Keratinocyte (primary cell): ENCODE measurements at regions not wholly inside any gene's neighbourhood (a gene's known extent, or its start where the extent isn't known, plus 50 kb on each side); places are given as distances from the start of the nearest gene placed in this dataset.

Source experiments
- EZH2 ChIP-seq: IDR thresholded peaks from one replicate; pipeline ENCODE4 v1.6.1; 2012; ENCODE audit warnings: inconsistent platforms, mild to moderate bottlenecking, low read length, moderate library complexity
- TF ChIP-seq, protein P1 (sequence below), 3 experiments: IDR thresholded peaks in 1 of 3; conservative IDR thresholded peaks in 1 of 3; optimal IDR thresholded peaks in 1 of 3; 2 replicates in 2 of 3; 3 replicates in 1 of 3; pipeline versions ENCODE3 to v1.5.1; 2011; ENCODE audit warnings: low read length in 3 of 3, mild to moderate bottlenecking in 3 of 3, moderate library complexity in 2 of 3, control low read depth in 1 of 3, inconsistent platforms in 1 of 3; ENCODE audit not compliant: insufficient read depth in 2 of 3; ENCODE audit errors: extremely low read depth in 1 of 3

DNA sequence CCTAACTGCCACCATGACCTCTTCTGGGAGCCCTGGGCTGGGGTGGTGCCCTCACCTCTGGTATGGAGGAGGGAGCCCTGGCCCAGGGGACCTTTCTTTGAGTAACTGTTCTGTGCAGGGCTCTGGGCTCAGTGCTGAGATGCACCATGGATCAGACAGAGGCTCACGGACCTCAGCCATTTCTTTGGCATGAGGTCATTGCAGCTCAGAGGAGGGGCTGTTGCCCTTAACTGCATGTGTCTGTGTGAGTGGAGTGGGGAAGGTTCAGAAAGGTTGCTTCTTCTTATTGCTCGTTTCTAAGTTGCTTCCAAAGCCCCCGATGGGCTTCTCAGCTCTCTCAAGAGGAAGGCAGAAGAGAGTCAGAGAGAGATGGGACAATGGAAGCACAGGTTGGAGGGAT, 233.9 kb downstream of the RPS24 start:
- TF ChIP-seq, protein P1, sequence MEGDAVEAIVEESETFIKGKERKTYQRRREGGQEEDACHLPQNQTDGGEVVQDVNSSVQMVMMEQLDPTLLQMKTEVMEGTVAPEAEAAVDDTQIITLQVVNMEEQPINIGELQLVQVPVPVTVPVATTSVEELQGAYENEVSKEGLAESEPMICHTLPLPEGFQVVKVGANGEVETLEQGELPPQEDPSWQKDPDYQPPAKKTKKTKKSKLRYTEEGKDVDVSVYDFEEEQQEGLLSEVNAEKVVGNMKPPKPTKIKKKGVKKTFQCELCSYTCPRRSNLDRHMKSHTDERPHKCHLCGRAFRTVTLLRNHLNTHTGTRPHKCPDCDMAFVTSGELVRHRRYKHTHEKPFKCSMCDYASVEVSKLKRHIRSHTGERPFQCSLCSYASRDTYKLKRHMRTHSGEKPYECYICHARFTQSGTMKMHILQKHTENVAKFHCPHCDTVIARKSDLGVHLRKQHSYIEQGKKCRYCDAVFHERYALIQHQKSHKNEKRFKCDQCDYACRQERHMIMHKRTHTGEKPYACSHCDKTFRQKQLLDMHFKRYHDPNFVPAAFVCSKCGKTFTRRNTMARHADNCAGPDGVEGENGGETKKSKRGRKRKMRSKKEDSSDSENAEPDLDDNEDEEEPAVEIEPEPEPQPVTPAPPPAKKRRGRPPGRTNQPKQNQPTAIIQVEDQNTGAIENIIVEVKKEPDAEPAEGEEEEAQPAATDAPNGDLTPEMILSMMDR (optimal IDR thresholded peaks at IDR 0.05 in 1 of 3, IDR thresholded peaks at IDR 0.05 in 1 of 3, conservative IDR thresholded peaks at IDR 0.05 in 1 of 3; ENCODE audit: extremely low read depth in 1 of 3, insufficient read depth in 2 of 3, low read length in 3 of 3), result no peak
- no peak for TF ChIP-seq EZH2
